MM.1S (cell line): ENCODE measurements at regions not wholly inside any gene's neighbourhood (a gene's known extent, or its start where the extent isn't known, plus 50 kb on each side); places are given as distances from the start of the nearest gene placed in this dataset.

Source experiments
- DNase-seq: peaks from one replicate; pipeline ENCODE4 v3.0.0-alpha.2; 2015
- H2AFZ ChIP-seq: fragments of 300-600 bp; sonication (generic); 2 replicates; pipeline ENCODE4 v1.6.0; 2016; ENCODE audit warnings: antibody characterized with exemption, low read length
- H3F3A ChIP-seq: fragments of 300-600 bp; sonication (generic); 2 replicates; pipeline ENCODE4 v1.6.1; 2016; ENCODE audit warnings: mild to moderate bottlenecking, antibody characterized with exemption, low read length, moderate library complexity, mixed read lengths; ENCODE audit not compliant: insufficient read depth
- H3K27ac ChIP-seq: fragments of 300-600 bp; sonication (generic); 2 replicates; pipeline ENCODE4 v1.5.1; 2016; ENCODE audit warnings: mild to moderate bottlenecking, low read length
- H3K27me3 ChIP-seq: fragments of 300-600 bp; sonication (generic); replicated peaks from 2 replicates; pipeline ENCODE4 v1.6.0; 2016; ENCODE audit warnings: low read length; ENCODE audit not compliant: insufficient read depth
- H3K36me3 ChIP-seq: fragments of 300-600 bp; sonication (generic); replicated peaks from 2 replicates; pipeline ENCODE4 v1.6.1; 2016; ENCODE audit warnings: mild to moderate bottlenecking, low read length, mixed read lengths; ENCODE audit not compliant: insufficient read depth
- H3K4me1 ChIP-seq: fragments of 300-600 bp; sonication (generic); 2 replicates; pipeline ENCODE4 v1.6.1; 2016; ENCODE audit warnings: low read length, mixed read lengths
- H3K4me2 ChIP-seq: fragments of 300-600 bp; sonication (generic); 2 replicates; pipeline ENCODE4 v1.6.0; 2016; ENCODE audit warnings: low read depth, low read length
- H3K4me3 ChIP-seq: fragments of 300-600 bp; sonication (generic); 2 replicates; pipeline ENCODE4 v1.5.1; 2016; ENCODE audit warnings: low read length, mixed read lengths
- H3K79me2 ChIP-seq: fragments of 300-600 bp; sonication (generic); 2 replicates; pipeline ENCODE4 v1.6.1; 2016; ENCODE audit warnings: mixed run types, low read length, mixed read lengths
- H3K9ac ChIP-seq: fragments of 300-600 bp; sonication (generic); 2 replicates; pipeline ENCODE4 v1.6.1; 2016; ENCODE audit warnings: low read length, mixed read lengths
- H3K9me2 ChIP-seq: fragments of 300-600 bp; sonication (generic); replicated peaks from 2 replicates; pipeline ENCODE4 v1.6.1; 2016; ENCODE audit warnings: mild to moderate bottlenecking, low read length, mixed read lengths; ENCODE audit not compliant: insufficient read depth
- H3K9me3 ChIP-seq: fragments of 300-600 bp; sonication (generic); replicated peaks from 2 replicates; pipeline ENCODE4 v1.6.1; 2016; ENCODE audit warnings: mild to moderate bottlenecking, low read length, mixed read lengths; ENCODE audit not compliant: insufficient read depth
- H4K20me1 ChIP-seq: fragments of 300-600 bp; sonication (generic); 2 replicates; pipeline ENCODE4 v1.6.1; 2016; ENCODE audit warnings: mild to moderate bottlenecking, low read length, moderate library complexity, mixed read lengths; ENCODE audit not compliant: insufficient read depth
- CTCF ChIP-seq: fragments of 300-600 bp; sonication (generic); IDR thresholded peaks from 2 replicates; pipeline ENCODE4 v1.5.1; 2016; ENCODE audit warnings: antibody characterized with exemption, low read length, mixed read lengths
- EZH2 ChIP-seq: fragments of 300-600 bp; sonication (generic); optimal IDR thresholded peaks from 2 replicates; pipeline ENCODE3; 2017; ENCODE audit warnings: low read depth, mild to moderate bottlenecking, antibody characterized with exemption, low read length, mixed read lengths
- EZH2phosphoT487 ChIP-seq: fragments of 300-600 bp; sonication (generic); IDR thresholded peaks from 2 replicates; pipeline ENCODE4 v1.6.1; 2018; ENCODE audit warnings: antibody characterized with exemption, low read length

- Histone ChIP-seq H4K20me1 (no peaks in the 10 kb centered on the region), H3K4me3 (no peak overlapping the region), H3K4me2 (no peak overlapping the region), H3K9me2 (no peaks in the 10 kb centered on the region), H3K36me3 (no peaks in the 10 kb centered on the region), H3K79me2 (no peaks in the 10 kb centered on the region), H2AFZ (no peak overlapping the region), H3K9ac (no peak overlapping the region), H3K27me3 (no peaks in the 10 kb centered on the region), H3K4me1 (no peaks in the 10 kb centered on the region), H3F3A (no peaks in the 10 kb centered on the region), H3K27ac (no peak overlapping the region), H3K9me3 (no peaks in the 10 kb centered on the region)
- DNase-seq = no peak
- no peak for TF ChIP-seq EZH2
- TF ChIP-seq CTCF = no peak
- TF ChIP-seq EZH2phosphoT487 = no peak
Measured at GRCh38 chrX:148424570-148424969, 75.8 kb upstream of the AFF2 start.

DNA sequence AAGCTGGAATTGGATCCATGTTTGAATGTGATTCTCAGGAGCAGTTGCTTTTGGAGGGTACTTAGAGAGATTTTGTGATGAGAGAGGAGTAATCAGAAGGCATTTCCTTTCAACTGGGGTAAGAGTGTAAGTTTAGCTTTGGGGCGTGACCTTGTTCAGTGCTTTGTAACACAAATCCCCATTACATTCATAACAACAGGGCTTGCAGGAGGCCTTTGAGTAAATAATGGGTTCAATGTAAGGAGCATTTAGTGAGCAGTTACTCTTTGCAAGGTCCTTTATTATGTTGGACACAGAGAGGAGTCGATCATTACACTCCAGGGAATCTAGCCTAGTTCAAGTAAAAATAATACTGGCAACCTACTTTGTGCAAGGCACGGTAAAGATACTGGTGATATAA is 74.0 kb upstream of the AFF2 start:
- no peaks in the 10 kb centered on the region for H3K9me2 ChIP-seq
- H3K4me1 ChIP-seq = no peaks in the 10 kb centered on the region
- H3K79me2 ChIP-seq = no peaks in the 10 kb centered on the region
- H3K4me2 ChIP-seq = no peak overlapping the region
- no peaks in the 10 kb centered on the region for H3K9me3 ChIP-seq
- H3K27me3 ChIP-seq = no peaks in the 10 kb centered on the region
- TF ChIP-seq EZH2phosphoT487 = no peak
- TF ChIP-seq CTCF = no peak
- no peak for TF ChIP-seq EZH2
- H4K20me1 ChIP-seq = no peaks in the 10 kb centered on the region
- DNase-seq = no peak
- H2AFZ ChIP-seq = no peak overlapping the region
- no peak overlapping the region for H3K27ac ChIP-seq
- H3K4me3 ChIP-seq = no peak overlapping the region
- H3K36me3 ChIP-seq = no peaks in the 10 kb centered on the region
- no peak overlapping the region for H3K9ac ChIP-seq
- no peaks in the 10 kb centered on the region for H3F3A ChIP-seq

- no peak overlapping the region for H3K4me3 ChIP-seq
- H3K27ac ChIP-seq = no peak overlapping the region
- no peak for TF ChIP-seq EZH2
- TF ChIP-seq EZH2phosphoT487 = no peak
- no peak for TF ChIP-seq CTCF
- no peaks in the 10 kb centered on the region for H3K9me3 ChIP-seq
- no peak for DNase-seq
- H2AFZ ChIP-seq = no peak overlapping the region
- no peaks in the 10 kb centered on the region for H4K20me1 ChIP-seq
- H3K36me3 ChIP-seq = no peaks in the 10 kb centered on the region
- H3K79me2 ChIP-seq = no peaks in the 10 kb centered on the region
- H3K4me1 ChIP-seq = no peaks in the 10 kb centered on the region
- no peaks in the 10 kb centered on the region for H3F3A ChIP-seq
- H3K27me3 ChIP-seq = no peaks in the 10 kb centered on the region
- H3K9ac ChIP-seq = no peak overlapping the region
- H3K9me2 ChIP-seq = no peaks in the 10 kb centered on the region
- H3K4me2 ChIP-seq = no peak overlapping the region
Measured at GRCh38 chrX:148441387-148441786, 59.0 kb upstream of the AFF2 start.

DNA sequence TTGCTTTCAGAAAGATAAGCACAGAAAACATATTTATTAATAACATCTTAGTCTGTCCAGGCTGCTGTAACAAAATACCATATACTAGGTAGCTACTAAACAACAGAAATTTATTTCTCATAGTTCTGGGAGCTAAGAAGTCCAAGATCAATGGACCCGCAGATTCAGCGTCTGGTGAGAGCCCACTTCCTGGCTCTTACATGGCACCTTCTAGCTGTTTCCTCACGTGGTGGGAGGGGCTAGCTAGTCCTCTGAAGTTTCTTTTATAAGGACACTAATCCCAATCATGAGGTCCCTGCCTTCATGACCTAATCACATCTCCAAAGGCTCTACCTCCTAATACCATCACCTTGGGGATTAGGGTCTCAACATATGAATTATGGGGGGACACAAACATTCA is 57.2 kb upstream of the AFF2 start:
- Histone ChIP-seq H3K4me3 (no peak overlapping the region), H3K9ac (no peak overlapping the region), H3K4me1 (no peaks in the 10 kb centered on the region), H3K27me3 (no peaks in the 10 kb centered on the region), H3K36me3 (no peaks in the 10 kb centered on the region), H2AFZ (no peak overlapping the region), H3K9me3 (no peaks in the 10 kb centered on the region), H3K79me2 (no peaks in the 10 kb centered on the region), H3K9me2 (no peaks in the 10 kb centered on the region), H3F3A (no peaks in the 10 kb centered on the region), H4K20me1 (no peaks in the 10 kb centered on the region), H3K4me2 (no peak overlapping the region), H3K27ac (no peak overlapping the region)
- DNase-seq = no peak
- no peak for TF ChIP-seq CTCF
- TF ChIP-seq EZH2 = no peak
- TF ChIP-seq EZH2phosphoT487 = no peak
